Osteoblast (primary cell): ENCODE measurements at regions not wholly inside any gene's neighbourhood (a gene's known extent, or its start where the extent isn't known, plus 50 kb on each side); places are given as distances from the start of the nearest gene placed in this dataset.
"Not testable (repeated sequence)": the region's sequence is repeated elsewhere in the genome, so short reads cannot be mapped to it uniquely, and the experiment has no call there.

Experiments
- DNase-seq: peaks from one replicate; pipeline ENCODE4 v3.0.0; 2011; ENCODE audit warnings: low spot score, mixed read lengths; ENCODE audit not compliant: insufficient read length; ENCODE audit errors: missing footprints
- H2AFZ ChIP-seq: 2 replicates; pipeline ENCODE4 v1.6.0; 2011; ENCODE audit warnings: mild to moderate bottlenecking, low read length
- H3K27ac ChIP-seq: 2 replicates; pipeline ENCODE4 v1.5.1; 2011; ENCODE audit warnings: mild to moderate bottlenecking, low read depth, low read length, moderate library complexity
- H3K27me3 ChIP-seq: 2 replicates; pipeline ENCODE4 v1.6.0; 2012; ENCODE audit warnings: mild to moderate bottlenecking, control low read depth, inconsistent platforms, low read length, moderate library complexity; ENCODE audit not compliant: insufficient read depth
- H3K36me3 ChIP-seq: 2 replicates; pipeline ENCODE4 v1.5.1; 2011; ENCODE audit warnings: mild to moderate bottlenecking, low read length, control low read depth, moderate library complexity; ENCODE audit not compliant: insufficient read depth
- H3K4me1 ChIP-seq: 2 replicates; pipeline ENCODE4 v1.5.1; 2011; ENCODE audit warnings: mild to moderate bottlenecking, low read length, control low read depth, moderate library complexity; ENCODE audit not compliant: insufficient read depth
- H3K4me2 ChIP-seq: 2 replicates; pipeline ENCODE4 v1.6.0; 2011; ENCODE audit warnings: mild to moderate bottlenecking, low read length; ENCODE audit not compliant: insufficient read depth
- H3K4me3 ChIP-seq: fragments of 200-600 bp; sonication (generic); 3 replicates; pipeline ENCODE4 v1.5.1; 2012; ENCODE audit warnings: mild to moderate bottlenecking, low read length, inconsistent platforms; ENCODE audit not compliant: insufficient read depth
- H3K79me2 ChIP-seq: 2 replicates; pipeline ENCODE4 v1.6.0; 2012; ENCODE audit warnings: mild to moderate bottlenecking, low read length, control low read depth, inconsistent platforms; ENCODE audit not compliant: insufficient read depth
- H3K9me3 ChIP-seq: 2 replicates; pipeline ENCODE4 v1.5.1; 2011; ENCODE audit warnings: low read depth, low read length, control low read depth
- H4K20me1 ChIP-seq: 2 replicates; pipeline ENCODE4 v1.6.0; 2012; ENCODE audit warnings: mild to moderate bottlenecking, low read length, control low read depth; ENCODE audit not compliant: insufficient read depth
- CTCF ChIP-seq: IDR thresholded peaks from 2 replicates; pipeline ENCODE4 v1.5.1; 2011; ENCODE audit warnings: mild to moderate bottlenecking, low read depth, low read length, moderate library complexity; ENCODE audit errors: extremely low read depth

DNA sequence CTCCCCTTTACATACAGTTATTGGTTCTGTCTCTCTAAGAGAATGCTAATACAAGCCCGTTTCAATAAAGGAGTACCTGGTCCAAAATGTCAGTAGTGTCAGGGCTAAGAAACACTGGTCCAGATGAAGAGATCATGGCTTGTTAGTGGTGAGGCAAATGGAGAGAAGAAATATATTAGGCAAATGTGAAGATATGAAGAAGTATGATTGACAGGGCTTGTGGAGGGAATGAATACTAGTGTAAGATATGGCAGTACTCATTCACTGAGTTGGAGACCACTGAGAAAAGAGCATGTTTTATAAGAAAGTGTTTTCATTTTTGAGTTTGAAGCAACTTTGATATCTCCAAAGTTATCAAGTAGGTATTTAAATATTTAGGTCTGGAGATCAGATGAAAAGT is 290.5 kb upstream of the MEF2C start:
- Histone ChIP-seq H3K4me1 (no peaks in the 10 kb centered on the region), H3K79me2 (no peaks in the 10 kb centered on the region), H3K27ac (no peak overlapping the region), H2AFZ (no peak overlapping the region), H3K36me3 (no peaks in the 10 kb centered on the region), H3K9me3 (no peaks in the 10 kb centered on the region), H3K4me2 (no peak overlapping the region), H3K27me3 (no peaks in the 10 kb centered on the region), H3K4me3 (no peak overlapping the region), H4K20me1 (no peaks in the 10 kb centered on the region)
- no peak for TF ChIP-seq CTCF
- no peak for DNase-seq

GRCh38 chr5:89168766-89169165 is 285.8 kb upstream of the MEF2C start:
- no peaks in the 10 kb centered on the region for H3K36me3 ChIP-seq
- H3K4me1 ChIP-seq = no peaks in the 10 kb centered on the region
- no peak overlapping the region for H3K4me3 ChIP-seq
- no peak overlapping the region for H3K4me2 ChIP-seq
- H3K27ac ChIP-seq = no peak overlapping the region
- H2AFZ ChIP-seq = no peak overlapping the region
- H3K27me3 ChIP-seq = no peaks in the 10 kb centered on the region
- no peaks in the 10 kb centered on the region for H4K20me1 ChIP-seq
- no peak for DNase-seq
- no peaks in the 10 kb centered on the region for H3K79me2 ChIP-seq
- no peaks in the 10 kb centered on the region for H3K9me3 ChIP-seq
- TF ChIP-seq CTCF = no peak

GRCh38 chr5:89164703-89165102 is 281.7 kb upstream of the MEF2C start:
- not testable (repeated sequence) for H2AFZ ChIP-seq, H3K27ac ChIP-seq, H3K4me3 ChIP-seq, DNase-seq, H3K4me2 ChIP-seq, H4K20me1 ChIP-seq, H3K4me1 ChIP-seq, H3K36me3 ChIP-seq, H3K9me3 ChIP-seq, H3K27me3 ChIP-seq, H3K79me2 ChIP-seq

- Histone ChIP-seq H2AFZ (no peak overlapping the region), H3K9me3 (no peaks in the 10 kb centered on the region), H3K79me2 (no peaks in the 10 kb centered on the region), H3K36me3 (no peaks in the 10 kb centered on the region), H3K27ac (no peak overlapping the region), H3K4me3 (no peak overlapping the region), H3K4me1 (no peaks in the 10 kb centered on the region), H3K4me2 (no peak overlapping the region), H3K27me3 (no peaks in the 10 kb centered on the region), H4K20me1 (no peaks in the 10 kb centered on the region)
- no peak for DNase-seq
- TF ChIP-seq CTCF = no peak
These were observed 273.2 kb upstream of the MEF2C start for GRCh38 chr5:89156226-89156625.

DNA sequence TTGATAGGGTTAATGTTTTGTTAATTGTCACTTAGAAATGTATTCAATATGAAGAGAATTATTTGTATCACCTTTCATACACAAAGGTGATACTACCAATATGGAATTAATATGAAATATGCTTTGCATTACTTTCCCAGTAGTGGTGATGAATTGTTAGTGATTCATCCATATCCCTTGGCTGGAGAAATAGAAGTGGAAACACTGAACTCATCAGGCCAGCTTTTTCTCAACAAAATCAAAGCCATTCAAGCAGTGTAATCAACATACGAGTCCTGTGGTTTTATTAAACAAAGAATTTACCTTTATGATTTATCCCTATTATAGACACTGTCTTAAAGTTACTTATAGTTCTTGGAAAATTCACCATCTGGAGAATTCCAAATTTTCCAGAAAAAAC is 264.0 kb upstream of the MEF2C start:
- Histone ChIP-seq H3K4me1 (no peaks in the 10 kb centered on the region), H3K27ac (no peak overlapping the region), H2AFZ (no peak overlapping the region), H4K20me1 (no peaks in the 10 kb centered on the region), H3K36me3 (no peaks in the 10 kb centered on the region), H3K4me3 (no peak overlapping the region), H3K79me2 (no peaks in the 10 kb centered on the region), H3K9me3 (no peaks in the 10 kb centered on the region), H3K27me3 (no peaks in the 10 kb centered on the region), H3K4me2 (no peak overlapping the region)
- no peak for TF ChIP-seq CTCF
- no peak for DNase-seq
